H1 (cell line): ENCODE measurements at regions not wholly inside any gene's neighbourhood (a gene's known extent, or its start where the extent isn't known, plus 50 kb on each side); places are given as distances from the start of the nearest gene placed in this dataset.

Experiments used
- RXRA ChIP-seq: IDR thresholded peaks from 2 replicates; pipeline ENCODE4 v1.6.1; 2011; ENCODE audit warnings: low read depth, mild to moderate bottlenecking, low read length, moderate library complexity; ENCODE audit not compliant: insufficient read depth

GRCh38 chr10:28873540-28873939 lies 196.2 kb downstream of the BAMBI start (continued):
- TF ChIP-seq RXRA, result no peak
